HG02870 (cell line): ENCODE measurements at regions not wholly inside any gene's neighbourhood (a gene's known extent, or its start where the extent isn't known, plus 50 kb on each side); places are given as distances from the start of the nearest gene placed in this dataset.
"Not testable (repeated sequence)": the region's sequence is repeated elsewhere in the genome, so short reads cannot be mapped to it uniquely, and the experiment has no call there.

Experiments
- ATAC-seq: cut with Tn5 transposase; IDR thresholded peaks from one replicate; pipeline ENCODE4 v1.9.1; 2021; ENCODE audit warnings: mild to moderate bottlenecking, moderate library complexity; ENCODE audit not compliant: unreplicated experiment

GRCh38 chr1:164064501-164064900 is 494.5 kb upstream of the PBX1 start:
- ATAC-seq = no peak

DNA sequence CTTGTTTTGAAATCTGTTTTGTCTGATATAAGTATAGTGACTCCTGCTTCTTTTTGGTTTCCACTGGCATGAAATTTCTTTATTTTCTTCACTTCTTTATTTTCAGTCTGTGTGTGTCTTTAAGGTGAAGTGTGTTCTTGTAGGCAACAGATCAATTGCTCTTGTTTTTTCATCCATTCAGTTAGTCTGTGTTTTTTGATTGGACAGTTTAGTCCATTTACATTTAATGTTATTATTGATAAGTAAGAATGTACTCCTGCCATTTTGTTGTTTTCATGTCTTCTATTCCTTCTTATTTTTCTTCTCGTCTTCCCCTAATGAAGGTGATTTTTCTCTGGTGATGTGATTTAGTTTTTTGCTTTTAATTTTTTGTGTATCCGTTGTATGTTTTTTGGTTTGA is 487.7 kb upstream of the PBX1 start:
- ATAC-seq = no peak

GRCh38 chr1:164086832-164087231 is 472.2 kb upstream of the PBX1 start:
- no peak for ATAC-seq

DNA sequence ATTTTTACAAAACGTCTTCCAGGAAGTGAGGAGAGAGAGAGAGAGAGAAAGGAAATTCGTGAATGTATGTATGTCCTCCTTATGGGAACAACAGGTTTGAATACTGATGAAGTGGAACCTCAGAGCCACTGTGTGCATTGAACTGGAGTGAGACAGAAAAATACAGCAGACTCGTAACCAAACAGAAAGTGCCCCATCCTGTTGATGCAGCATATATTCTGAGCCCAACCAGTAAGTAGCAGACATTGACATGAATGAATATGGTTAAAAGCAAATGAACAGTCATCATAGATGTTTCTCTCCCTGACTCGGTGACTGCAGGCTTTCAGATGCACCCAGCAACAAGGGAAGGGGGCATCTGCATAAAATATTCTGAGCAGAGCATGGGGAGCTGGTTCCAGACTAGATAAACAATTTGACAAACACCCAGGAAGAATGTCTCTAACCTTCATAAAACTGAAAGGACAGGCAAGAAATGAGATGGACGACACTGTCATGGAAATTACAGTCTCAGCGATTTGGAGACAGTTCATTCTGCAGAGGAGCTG is 471.0 kb upstream of the PBX1 start:
- no peak for ATAC-seq

DNA sequence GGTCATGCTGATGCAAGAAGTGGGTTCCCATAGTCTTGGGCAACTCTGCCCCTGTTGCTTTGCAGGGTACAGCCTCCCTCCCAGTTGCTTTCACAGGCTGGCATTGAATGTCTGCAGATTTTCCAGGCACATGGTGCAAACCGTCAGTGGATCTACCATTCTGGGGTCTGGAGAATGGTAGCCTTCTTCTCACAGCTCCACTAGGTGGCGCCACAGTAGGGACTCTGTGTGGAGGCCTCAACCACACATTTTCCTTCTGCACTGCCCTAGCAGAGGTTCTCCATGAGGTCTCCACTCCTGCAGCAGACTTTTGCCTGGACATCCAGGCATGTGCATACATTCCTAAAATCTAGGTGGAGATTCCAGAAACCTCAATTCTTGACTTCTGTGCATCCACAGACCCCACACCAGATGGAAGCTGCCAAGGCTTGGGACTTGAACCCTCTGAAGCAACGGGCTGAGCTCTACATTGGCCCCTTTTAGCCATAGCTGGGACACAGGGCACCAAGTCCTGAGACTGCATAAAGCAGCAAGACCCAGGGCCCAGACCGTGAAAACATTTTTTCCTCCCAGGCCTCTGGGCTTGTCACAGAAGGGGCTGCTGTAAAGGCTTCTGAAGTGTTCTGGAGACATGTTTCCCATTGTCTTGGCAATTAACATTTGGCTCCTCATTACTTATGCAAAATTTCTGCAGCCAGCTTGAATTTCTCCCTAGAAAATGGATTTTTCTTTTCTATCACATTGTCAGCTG is 466.2 kb upstream of the PBX1 start:
- ATAC-seq = no peak

DNA sequence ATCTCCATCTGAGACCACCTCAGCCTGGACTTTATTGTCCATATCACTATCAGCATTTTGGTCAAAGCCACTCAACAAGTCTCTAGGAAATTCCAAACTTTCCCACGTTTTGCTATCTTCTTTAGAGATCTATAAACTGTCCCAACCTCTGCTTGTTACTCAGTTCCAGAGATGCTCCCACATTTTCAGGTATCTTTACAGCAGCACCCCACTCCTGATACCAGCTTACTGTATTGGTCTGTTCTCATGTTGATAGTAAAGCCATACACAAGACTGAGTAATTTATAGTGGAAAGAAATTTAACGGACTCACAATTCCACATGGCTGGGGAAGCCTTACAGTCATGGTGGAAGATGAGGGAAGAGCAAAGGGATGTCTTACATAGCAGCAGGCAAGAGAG is 465.4 kb upstream of the PBX1 start:
- no peak for ATAC-seq

DNA sequence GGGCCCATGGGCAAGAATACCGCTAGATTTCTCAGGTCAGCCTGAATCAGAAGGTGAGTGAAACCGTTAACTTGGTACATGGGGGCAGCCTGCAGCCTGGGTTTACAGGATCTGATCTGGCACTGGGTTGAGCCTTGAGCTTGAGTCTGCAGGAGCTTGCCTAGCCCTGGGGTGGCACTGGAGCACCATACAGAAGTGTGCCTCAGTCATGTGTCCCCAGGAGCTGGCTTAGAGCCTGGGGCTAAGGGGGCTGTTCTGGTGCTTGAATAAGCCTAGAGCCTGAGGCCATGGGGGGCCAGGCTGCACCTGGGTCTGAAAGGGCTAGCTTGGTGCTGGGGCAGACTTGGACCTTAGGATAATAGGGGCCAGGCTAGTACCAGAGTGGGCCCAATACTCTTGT is 457.2 kb upstream of the PBX1 start:
- no peak for ATAC-seq

- no peak for ATAC-seq
Measured at GRCh38 chr1:164131949-164132348, 427.0 kb upstream of the PBX1 start.

DNA sequence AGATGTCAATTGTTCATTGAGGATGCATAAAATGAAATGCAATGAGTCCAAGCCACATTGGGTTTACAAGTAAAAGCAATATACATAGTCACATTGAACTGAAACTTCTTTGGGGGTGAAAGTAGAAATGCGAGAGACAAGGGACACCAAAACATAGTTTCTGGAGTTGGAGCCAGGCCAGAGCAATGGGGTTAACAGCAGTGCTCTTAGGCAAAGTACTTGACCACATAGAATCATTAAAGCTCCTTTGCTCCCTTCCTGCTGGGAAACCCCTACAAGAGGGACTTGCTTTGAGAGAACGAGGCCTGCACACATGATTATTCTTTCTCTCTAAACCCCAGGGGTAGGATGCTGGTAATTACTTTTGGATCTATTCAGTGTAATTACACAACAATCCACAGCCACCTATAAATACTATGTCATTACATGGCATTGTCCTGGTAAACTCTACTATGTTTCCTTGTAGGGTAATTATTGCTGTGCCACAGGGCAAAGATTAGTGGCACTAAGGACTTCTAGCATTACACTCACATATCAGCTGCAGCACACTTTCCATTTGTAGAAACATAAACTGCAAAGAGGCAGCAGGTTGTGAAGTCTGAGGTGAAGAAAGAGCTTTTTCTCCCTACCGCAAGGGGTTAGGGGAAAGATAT is 421.6 kb upstream of the PBX1 start:
- peak; percentile 54 for ATAC-seq

- no peak for ATAC-seq
Measured at GRCh38 chr1:164141797-164142196, 417.2 kb upstream of the PBX1 start.

- no peak for ATAC-seq
Measured at GRCh38 chr1:164154622-164155021, 404.4 kb upstream of the PBX1 start.

DNA sequence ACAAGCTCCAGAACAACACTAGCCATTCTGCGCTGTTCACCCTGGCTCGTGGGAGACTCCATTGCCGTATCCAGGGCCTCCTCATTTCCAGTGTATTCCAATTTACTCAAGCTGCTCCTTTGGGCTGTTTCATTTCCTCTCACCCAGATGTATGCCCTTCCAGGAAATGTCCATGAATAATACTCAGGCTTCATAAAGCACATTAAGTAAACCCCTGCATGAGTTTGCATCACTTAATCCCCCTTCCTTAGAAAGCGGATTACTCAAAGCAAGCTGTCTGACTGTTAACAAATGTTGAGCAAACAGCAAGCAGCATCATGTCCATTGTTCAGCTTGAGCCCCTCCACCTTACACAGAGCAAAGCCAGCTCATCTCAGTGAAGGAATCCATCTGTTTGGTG is 403.6 kb upstream of the PBX1 start:
- no peak for ATAC-seq

- no peak for ATAC-seq
Measured at GRCh38 chr1:164163289-164163849, 395.6 kb upstream of the PBX1 start.

DNA sequence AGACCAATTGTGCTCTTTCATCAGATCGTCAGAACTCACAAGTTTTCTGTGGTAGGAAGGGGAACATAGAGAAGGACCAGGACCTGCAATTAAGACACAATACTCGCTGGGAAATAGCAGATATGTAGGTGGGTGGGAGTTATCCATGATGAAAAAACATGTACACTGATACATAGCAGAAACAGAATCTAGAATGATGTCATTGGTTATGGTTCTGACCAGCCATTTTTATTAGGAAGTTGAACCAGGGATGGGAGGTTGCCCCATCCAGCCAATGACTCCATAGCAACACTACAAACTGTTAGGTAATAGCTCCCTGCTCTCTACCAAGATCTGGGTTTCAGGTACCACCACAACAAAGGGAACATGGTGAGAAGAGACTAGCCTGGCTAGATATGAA is 393.5 kb upstream of the PBX1 start:
- ATAC-seq = no peak

GRCh38 chr1:164166454-164166853 is 392.5 kb upstream of the PBX1 start:
- ATAC-seq = not testable (repeated sequence)

GRCh38 chr1:164177118-164177517 is 381.9 kb upstream of the PBX1 start:
- ATAC-seq = no peak

DNA sequence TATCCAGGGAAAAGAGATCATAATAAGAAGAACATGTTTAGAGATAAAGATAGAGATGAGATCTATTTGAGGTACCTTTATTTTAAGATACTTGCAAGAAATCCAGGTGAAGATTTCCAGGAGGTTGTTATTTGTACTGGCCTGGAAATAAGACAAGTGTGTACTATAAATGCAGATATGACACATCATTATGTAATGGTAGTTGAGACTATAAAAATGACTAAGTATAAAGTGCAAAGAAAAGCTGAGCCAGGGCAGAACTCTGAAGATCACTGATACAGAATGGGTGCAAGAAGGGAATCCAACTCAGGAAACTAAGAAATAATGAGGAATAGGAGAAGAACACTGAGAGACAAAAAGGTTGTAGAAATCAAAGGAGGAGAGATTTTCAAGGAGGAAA is 378.2 kb upstream of the PBX1 start:
- no peak for ATAC-seq

DNA sequence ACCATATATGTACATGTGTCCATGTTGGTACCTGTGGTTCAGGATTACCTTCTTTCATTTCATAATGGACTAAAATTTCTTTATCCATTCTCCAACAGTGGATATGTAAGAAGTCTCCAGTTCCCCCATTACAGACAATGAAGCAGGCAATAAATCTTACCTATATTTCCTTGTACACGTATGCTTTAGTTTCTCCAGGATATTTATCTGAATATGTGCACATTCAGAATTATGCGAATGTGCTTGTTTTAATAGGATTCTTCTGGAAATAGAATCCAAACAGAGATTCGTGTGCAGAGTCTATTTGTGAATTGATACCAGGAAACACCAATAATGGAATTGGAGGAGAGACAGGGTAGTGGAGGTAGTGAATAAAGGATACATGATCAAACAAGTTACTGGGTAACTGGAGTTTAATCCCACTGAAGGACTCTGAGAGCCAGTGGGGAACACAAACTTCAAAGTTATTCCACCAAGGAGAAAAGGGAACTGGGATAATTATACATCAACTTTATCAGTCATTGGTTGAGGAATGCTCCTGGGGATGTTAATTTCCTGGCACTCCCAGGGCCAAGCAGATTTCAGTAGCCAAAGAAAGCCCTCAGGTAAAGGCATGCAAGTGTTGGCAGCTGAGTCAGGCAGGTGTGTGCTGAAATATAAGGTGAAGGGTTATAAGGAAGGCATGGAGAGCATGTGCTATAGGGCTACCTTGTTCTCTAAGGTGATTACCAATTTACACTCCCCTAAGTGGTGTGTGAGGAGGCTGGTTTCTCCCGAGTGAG is 374.9 kb upstream of the PBX1 start:
- ATAC-seq = no peak

DNA sequence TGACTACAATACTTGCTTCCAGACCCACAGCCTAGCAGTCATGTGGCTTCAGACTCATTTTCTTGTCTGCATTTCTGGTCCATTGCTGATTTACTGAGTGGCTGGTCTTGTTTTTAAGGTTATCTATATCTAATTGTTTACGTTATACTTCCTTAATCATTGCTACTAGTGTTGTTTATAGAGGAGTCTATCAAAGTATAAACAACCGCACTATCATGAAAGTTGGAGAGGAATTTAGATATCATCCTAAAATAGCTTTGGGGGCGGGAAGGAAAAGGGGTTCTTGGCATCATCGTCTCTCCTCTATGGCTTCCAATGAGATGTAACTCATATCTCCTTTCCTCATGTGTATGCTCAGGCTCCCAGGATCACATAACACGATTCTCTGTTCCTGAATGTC is 372.1 kb upstream of the PBX1 start:
- ATAC-seq = no peak

GRCh38 chr1:164188497-164188896 is 370.5 kb upstream of the PBX1 start:
- ATAC-seq = no peak

- ATAC-seq = no peak
Measured at GRCh38 chr1:164191191-164191590, 367.8 kb upstream of the PBX1 start.
